ENCODE measurements at regions not wholly inside any gene's neighbourhood (a gene's known extent, or its start where the extent isn't known, plus 50 kb on each side); places are given as distances from the start of the nearest gene placed in this dataset.

DNA sequence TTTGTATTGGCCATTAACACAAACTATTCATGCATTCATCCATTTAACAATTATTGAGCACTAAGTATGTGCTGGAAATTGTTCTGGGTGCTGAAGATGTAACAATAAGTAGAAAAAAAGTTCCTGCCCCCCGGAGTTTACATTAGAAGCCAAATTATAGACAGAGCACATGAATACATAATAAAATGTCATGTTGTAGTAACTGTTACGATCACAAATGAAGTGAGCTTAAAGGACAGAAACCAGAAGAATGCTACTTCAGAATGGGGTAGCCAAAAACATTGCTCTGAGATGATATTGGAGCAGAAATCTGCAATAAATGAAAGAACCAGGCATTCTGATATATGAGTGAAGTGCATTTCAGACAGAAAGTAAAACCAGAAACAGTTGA is 256.0 kb upstream of the SETBP1 start:
- no peak for DNase-seq (ENCODE audit: low spot score)

DNA sequence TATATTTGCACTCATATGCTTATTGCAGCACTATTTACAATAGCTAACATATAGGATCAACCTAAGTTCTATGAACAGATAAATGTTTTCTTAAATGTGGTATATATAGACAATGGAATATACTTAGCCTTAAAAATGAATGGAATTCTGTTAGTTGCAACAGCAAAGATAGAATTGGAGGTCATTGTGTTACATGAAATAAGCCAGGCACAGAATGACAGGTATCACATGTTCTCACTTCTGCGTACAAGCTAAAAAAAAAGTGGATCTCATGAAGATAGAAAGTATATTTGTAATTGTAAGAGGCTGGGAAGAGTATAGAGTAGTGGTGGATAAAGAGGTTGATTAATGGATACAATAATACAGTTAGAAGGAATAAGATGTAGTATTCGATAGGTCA is 255.5 kb upstream of the SETBP1 start:
- no peak for DNase-seq (ENCODE audit: low spot score)

DNA sequence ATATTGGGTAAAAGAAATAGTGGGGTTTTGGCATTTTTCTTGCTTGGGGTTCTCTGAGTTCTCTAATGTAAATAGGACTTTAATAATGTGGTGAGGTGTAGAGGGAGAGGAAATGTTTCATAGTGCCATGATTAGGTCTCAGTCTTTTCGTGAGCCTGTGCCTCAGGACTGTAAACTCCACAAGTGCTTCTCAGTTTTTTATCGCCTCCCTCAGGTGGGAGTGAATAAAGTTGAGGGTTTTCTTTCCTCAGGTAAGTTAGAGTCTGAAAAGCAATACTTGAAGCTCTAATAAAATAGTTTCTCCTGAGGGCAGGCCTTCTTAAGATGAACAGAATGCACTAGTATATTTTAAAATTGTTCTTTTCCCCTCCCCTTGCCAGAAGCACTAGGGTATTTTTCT is 243.1 kb upstream of the SETBP1 start:
- DNase-seq (ENCODE audit: low spot score), result no peak

DNA sequence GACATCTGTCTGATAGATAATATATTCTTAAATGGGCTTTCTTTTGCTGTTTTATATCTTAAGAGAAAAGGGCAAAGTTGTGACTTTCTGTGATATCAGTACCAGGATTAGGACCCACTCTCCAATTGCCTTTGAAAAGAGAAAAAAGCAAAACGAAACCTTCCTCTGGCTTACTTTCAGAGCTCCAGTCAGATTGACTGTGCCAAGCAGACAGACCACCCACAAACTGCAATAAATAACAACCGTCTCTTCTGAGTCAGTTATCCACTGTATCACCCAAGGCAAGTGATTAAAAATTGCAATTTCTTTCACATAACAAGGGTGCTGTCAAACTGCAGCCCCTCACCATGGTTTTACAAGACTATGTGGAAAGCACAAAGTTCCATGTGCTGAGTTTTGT is 230.5 kb upstream of the SETBP1 start:
- no peak for DNase-seq (ENCODE audit: low spot score)

DNA sequence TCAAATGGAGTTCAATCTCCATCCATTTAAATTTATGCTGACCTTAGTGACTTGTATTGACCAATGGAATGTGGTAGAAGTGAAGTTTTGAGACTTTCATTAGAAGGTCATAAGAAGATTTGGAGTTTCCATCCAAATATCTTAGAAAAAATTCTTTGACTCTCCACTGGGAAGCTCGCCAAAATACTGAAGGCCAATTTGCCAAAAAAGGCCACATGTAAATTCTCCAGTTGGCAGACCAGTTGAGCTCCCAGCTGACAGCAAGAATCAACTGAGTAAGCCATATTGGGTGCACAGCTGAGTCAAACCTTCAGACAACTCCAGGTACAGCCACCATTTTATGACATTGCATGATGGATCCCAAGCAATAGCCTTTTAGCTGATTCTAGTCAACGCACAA is 228.3 kb upstream of the SETBP1 start:
- no peak for DNase-seq (ENCODE audit: low spot score)

DNA sequence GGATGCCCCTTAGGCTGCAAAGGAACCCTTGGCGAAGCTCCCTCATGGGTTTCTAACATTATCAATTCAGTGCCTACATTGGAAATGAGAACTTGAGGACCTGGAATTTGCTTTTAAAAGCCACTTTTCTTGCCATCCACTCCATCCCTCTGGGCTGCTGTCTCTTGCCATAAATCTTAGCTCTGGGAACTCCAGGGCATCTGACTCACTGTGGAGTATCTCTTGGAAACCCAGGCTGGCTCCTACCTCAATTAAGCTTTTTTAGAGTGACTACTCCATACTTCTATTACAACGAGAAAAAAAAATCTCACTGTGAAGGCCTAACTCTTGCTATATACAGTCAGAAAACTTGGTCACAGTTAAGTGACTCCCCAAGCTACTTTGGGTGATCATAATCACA is 227.2 kb upstream of the SETBP1 start:
- no peak for DNase-seq (ENCODE audit: low spot score)

DNA sequence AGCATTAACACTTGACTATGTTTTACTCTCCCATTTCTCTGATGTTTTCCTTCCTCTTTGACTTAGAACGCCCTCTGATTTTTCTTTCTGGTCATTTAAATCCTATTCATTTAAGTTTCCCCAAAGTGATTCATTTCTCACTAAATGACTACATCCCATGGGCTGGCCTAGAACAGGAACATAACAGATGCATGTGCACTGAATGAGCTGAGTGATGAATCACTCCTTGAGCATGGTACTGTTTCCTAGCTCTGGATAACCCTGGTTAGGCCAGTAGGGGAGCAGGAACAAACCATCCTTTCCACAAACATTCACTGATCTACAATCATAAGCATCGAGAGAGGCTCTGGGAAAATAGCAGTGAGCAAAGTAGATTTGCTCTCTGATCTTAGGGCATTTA is 221.9 kb upstream of the SETBP1 start:
- no peak for DNase-seq (ENCODE audit: low spot score)

DNA sequence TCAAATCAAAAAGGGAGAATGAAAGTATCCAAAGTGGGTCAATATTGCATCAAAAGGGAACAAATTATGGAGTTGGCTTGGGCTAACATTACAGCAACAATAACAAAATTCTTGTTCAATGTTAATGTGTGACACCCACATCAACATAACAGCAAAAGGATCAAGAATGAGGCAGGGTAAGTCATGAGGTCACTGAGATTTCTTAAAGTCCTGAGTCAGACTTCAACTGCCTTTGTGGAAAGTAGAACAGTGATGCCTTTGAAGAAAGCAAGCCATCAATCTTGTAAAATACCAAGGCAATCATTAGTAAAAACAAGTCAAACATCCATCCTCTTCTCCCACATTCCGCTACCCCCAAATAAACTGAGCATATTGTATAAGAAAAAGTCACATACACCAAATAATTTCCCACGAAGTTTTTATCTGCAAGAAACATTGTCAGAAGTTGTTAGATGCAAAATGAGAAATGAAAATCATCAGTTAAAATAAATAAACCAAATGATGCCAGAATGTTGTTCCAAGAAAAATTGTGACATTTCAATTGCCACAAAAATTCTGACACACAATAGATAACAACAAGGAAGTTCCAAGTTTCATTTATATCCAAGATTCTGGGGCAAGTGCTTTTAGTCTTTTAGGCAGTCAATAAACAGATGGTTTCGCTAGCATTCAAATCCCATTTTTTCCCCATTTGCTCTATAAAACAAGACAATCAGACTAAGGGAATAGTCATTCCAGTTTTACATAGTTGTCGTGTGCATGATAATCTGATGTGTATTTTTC is 216.1 kb upstream of the SETBP1 start:
- DNase-seq (ENCODE audit: low spot score), result no peak

DNA sequence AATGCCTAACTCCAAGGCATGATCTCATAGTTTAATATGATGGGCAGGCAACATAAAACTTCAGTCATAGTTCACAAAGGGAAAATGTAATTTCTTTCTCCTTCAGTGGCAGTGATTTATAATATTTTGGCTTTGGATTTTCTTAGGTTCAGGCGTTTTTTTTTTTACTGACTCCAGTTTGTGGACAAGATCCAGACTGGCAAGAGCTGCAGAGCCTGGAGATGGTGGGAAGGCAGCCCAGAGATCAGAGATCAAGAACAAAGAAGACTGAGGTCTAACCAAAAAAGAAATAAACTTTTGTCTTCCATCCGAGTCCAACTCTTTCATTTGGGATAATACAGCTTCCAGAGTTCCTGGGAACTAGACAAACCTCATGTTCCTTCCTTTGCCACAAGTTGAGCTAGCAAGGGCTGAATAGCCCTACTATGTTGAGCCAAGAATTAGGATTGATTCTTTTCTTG is 215.3 kb upstream of the SETBP1 start:
- no peak for DNase-seq (ENCODE audit: low spot score)

DNA sequence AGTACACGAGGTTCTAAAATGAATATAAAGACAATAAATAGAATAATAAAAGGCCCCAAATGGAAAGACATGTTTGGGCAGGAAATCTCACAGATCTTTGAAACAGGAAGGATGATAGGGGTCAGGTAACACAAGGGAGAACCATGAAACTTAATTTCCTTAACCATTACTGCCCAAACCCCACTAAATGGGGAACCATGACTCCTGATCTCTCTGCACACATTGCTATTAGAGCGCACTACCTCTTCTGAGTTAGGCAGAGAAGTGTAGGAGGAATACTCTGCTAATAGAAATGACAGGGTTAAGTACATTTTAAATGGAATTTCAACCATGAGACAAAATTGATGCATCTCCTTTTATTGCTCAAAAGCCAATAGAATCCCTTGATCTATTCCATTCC is 213.7 kb upstream of the SETBP1 start:
- no peak for DNase-seq (ENCODE audit: low spot score)

DNA sequence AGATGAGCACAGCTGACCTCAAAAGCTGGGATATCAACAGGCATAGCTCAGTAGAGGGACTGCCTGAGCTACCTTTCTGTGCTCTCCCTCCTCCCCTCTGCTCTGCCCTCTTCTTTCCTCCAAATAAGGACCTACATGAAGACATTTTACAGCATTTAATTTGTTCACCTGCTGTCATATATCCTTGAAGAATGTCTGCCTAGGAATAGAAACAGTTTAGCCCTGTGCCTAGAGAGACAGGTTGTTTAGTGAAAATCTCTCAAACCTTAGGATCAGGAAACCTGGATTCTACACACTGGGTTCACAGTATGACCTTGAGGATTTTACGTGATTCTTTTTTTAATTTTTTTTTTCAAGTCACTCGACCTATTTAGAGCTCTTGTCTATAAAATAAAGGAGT is 213.0 kb upstream of the SETBP1 start:
- DNase-seq (ENCODE audit: low spot score), result no peak

DNA sequence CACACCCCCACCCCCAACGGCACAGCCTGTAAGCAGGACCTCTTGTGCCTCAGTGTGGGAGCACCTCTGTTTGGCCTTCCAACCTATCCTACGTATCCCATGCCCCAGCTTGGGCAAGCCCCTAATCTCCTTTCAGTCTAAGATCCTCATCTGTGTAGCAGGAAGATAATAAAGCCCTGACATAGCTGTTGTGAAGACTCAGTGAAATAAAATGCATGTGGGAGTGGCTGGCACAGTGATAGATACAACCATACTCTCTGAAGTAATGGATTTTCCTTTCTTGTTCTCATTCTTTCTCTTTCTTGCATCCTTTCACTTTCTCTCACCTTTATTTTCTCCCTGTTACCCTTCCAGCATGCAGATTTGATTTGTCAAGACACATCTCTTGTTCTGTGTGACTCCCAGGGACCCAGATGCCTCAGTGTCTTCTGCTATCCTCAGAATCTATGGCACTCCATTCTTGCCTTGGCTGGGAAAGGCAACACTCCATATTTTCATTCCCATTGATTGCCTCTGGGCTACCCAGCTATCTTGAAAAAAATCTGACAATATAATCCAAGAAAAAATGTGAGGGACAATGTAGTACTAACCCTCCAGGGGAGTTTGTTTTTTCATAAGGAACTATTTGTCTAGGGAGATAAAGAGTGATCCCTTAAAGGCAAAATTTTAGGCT is 207.2 kb upstream of the SETBP1 start:
- DNase-seq (ENCODE audit: low spot score), result no peak

DNA sequence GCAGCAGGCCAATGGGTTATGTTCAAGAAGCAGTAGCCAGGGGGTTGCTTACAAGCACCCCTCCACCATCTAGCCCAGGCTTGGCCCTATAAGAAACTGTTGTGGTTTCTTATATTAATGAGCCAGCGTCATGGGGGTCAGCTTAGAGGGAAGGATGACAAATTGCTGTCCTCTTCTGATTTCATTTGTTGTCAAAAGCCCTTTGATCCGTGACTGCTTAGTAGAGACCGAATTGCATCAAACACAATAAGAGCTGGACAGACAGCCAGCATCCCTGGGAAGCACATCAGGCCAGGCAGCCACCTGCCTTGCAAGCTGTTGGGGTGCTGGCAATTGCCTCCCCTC is 206.6 kb upstream of the SETBP1 start:
- DNase-seq (ENCODE audit: low spot score), result no peak

DNA sequence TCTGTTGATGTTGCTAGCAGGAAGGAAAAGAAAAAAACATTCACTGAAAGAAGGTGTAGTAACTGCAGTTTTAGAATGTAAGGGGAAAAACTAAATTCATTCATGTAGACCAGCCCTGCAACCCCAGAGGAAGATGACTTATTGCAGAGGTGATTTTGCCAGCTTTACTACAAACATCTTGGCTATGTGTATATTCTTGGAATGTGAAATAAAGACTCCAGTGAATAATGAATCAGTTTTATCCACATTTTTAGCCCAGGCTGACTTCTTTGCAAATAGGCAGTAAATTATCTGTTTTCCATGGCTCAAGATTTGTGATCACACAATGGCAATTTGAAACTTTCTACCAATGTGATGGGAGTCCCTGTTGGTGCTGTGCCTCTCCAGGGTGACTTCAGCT is 206.1 kb upstream of the SETBP1 start:
- DNase-seq (ENCODE audit: low spot score), result no peak

DNA sequence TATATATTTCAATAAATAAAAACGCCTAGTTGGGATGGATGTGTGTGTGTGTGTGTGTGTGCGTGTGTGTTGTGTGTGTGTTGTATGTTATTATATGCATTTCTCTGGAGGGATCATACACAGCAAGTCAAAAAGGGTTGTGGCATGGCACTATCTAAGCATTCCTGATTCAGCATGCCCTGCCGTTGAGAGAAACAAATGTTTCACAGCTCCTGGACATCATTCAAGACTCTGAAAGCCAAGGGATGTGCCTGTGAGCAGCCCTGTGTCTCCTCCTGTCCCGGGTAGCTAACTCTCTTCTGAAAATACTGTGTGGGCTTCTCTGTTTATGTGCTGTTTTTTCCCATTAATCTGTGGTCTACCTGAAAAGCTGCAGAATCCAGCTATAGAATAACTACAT is 197.9 kb upstream of the SETBP1 start:
- no peak for DNase-seq (ENCODE audit: low spot score)

DNA sequence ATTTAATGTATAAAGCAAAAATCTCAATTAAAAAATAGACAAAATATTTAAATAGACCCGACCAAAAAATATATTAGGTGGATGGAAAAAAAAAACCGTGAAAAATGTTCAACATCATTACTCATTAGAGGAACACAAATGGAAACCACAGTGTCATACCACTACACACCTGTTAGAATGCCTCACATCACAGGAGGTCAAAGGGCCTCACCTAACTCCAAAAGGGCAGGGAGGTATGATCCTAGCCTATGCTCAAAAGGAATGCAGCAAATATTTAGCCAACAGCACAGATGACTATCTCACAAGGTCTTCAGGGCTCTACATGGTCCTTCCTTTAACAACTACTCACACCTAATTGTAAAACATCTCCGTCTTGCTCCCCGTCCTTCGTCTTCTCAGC is 185.5 kb upstream of the SETBP1 start:
- no peak for DNase-seq (ENCODE audit: low spot score)

DNA sequence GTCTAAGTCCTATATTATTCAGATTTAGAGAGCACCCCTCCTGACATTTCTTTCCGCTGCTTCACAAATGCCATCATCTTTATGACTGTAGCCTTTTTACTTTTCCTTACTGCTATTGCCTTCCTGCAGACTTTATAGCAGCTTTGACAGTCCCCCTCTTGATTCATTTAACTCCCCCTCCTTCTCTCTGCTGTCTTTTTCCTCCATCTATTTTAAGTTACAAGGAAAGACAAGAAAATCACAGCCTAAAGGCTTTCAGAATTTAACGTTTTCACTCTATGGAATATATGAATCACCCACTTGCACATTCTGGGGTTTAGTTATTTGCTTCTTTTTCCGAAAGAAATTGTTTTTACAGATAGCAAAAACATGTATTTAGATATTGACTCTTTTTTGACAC is 183.4 kb upstream of the SETBP1 start:
- DNase-seq (ENCODE audit: low spot score), result no peak

DNA sequence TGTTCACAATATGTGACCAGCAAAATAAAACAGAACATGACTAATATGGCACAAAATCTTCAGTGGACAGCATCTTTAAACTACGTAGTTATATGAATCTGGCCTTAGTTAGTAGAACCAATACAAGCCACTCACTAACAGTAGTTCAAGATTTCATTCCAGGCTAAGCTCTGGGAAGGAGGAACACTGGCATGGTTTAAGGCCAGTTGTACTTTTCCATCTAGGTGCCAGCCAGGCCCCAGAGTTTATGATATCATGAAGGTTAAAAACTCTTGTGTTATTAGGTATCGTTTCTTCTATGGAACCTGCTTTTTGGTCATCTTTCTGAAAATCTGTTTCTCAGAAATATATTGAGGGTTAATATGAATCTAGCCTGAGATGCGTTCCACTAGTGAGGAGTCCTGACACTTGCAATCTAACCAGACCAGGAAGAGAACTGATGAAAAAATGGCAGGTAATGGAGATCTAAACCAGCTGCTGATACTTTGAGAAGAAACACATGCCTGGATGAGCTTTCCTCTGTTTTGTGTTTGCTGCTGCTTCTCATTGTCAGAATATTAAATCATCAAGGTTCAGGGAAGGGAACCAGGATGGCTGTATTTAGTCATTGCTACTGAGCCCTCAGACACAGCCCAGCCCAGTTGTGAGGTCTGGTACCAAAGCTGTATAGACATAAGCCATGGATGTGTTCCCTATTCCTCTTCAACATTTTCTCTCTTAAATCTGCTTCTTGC is 182.8 kb upstream of the SETBP1 start:
- DNase-seq (ENCODE audit: low spot score), result no peak

DNA sequence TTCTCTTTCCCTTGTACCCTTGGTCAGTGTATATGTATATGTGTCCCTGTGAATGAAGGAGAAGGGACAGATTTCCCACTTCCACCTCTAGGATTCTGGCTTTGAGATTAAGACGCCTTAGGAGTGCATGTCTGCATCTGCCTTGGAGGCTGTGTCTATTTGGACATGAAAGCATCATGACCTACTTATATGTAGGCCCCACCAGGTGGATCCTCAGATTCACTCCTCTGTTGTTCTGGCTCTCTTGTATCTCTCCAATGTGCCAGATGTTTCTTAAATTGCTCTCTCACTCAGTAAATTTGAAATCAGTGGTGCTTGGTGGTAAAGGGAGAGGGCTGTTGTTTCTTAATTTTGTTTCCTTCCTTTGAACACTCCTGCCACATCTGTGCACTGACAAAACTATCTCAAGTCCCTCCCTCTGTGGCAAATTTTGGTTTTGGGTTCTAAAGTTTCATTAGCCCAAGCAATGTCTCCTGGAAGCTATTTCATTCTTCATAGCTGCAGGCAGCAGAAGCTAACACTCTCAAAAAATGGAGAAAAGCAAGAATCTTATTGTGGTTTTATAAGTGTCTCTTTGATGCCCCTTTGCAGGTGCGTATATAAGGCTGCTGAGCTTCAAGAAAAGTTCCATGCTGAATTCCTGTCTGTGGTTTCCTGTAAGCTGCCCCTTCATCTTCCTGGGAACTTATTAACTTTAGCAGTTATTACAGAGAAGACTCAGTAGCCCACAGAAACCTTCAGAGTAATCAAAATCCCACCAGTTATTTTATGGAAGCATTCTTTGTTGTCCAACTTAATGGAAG is 179.7 kb upstream of the SETBP1 start:
- no peak for DNase-seq (ENCODE audit: low spot score)

DNA sequence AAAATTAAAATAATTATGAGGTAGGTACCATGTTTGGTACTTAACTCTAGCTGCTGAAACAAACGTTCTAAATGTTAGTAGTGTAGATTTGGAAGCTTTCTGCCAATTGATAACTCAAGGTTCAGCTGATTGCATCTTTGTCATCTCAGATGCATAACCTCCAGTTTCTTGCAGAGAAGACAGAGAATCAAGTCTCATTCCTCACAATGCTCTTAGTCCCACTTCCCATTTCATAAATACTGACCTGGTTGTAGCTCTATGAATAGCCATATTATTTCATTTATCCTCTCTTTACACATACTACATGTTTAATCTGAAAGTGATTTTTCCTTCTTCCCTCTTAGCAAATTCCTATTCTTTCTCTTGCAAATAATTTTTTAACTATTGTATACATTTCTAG is 178.5 kb upstream of the SETBP1 start:
- DNase-seq (ENCODE audit: low spot score), result no peak

DNA sequence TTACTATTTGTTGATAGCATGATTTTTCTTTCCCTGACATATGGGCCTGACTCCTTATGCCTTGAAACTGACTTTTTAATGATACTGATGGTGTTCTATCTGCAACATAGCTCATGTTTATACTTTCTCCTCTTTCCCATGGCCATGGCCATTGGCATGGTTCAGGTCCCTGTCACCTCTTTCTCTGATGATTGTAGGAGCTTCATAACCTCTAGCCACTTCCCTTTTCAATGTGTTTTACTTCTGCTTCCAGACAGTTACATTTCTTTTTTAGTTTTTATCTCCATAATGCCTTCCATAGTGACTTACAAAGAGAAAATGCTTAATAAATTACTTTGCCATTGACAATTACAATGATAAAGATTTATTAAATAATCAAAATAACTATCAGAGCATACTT is 177.9 kb upstream of the SETBP1 start:
- DNase-seq (ENCODE audit: low spot score), result no peak

DNA sequence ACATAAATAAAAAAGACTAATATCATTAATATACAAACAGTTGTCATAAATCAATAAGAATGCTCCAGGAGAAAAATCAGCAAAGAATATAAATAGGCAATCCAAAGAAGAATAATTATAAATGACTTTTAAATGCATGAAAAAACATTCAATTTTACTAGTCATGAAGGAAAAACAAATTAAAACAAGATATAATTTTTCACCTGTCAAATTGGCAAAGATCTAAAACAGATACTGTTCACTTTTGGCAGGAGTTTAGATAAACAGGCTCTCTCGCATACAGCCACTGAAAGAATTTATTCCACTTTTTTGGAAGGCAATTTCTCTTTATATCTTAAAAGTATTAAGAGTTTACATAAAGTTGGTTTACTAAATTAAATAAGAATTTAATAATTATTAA is 176.8 kb upstream of the SETBP1 start:
- no peak for DNase-seq (ENCODE audit: low spot score)

All from hepatic stellate cell (primary cell).